T-helper 2 cell (primary cell): ENCODE measurements at regions not wholly inside any gene's neighbourhood (a gene's known extent, or its start where the extent isn't known, plus 50 kb on each side); places are given as distances from the start of the nearest gene placed in this dataset.

Source experiments
- DNase-seq, 5 experiments: peaks; one replicate each; pipeline versions ENCODE4 v3.0.0 to v3.0.0-alpha.2; 2012 to 2022

- DNase-seq, result no peak
These were observed 119.6 kb downstream of the MTX2 start for GRCh38 chr2:176388861-176389260.

- no peak for DNase-seq
These were observed 121.3 kb downstream of the MTX2 start for GRCh38 chr2:176390276-176391147.

- no peak for DNase-seq
These were observed 121.8 kb downstream of the MTX2 start for GRCh38 chr2:176391148-176391419.

- no peak for DNase-seq
These were observed 123.0 kb downstream of the MTX2 start for GRCh38 chr2:176392249-176392648.

- DNase-seq, result no peak
These were observed 123.6 kb downstream of the MTX2 start for GRCh38 chr2:176392744-176393414.

GRCh38 chr2:176395273-176395854, 126.1 kb downstream of the MTX2 start:
- DNase-seq, result no peak

GRCh38 chr2:176398243-176399073, 129.2 kb downstream of the MTX2 start:
- DNase-seq, result no peak

- DNase-seq, result no peak
These were observed 129.9 kb downstream of the MTX2 start for GRCh38 chr2:176399074-176399598.

GRCh38 chr2:176405477-176405876, 136.2 kb downstream of the MTX2 start:
- no peak for DNase-seq

GRCh38 chr2:176407706-176408105, 138.5 kb downstream of the MTX2 start:
- no peak for DNase-seq

- DNase-seq, result no peak
These were observed 140.4 kb downstream of the MTX2 start for GRCh38 chr2:176409671-176410070.

- DNase-seq, result no peak
These were observed 142.9 kb downstream of the MTX2 start for GRCh38 chr2:176412136-176412535.

- no peak for DNase-seq
These were observed 144.5 kb downstream of the MTX2 start for GRCh38 chr2:176413786-176414185.

GRCh38 chr2:176414641-176415040, 145.4 kb downstream of the MTX2 start:
- no peak for DNase-seq

GRCh38 chr2:176415174-176415895, 146.1 kb downstream of the MTX2 start:
- no peak for DNase-seq

GRCh38 chr2:176415937-176416499, 146.8 kb downstream of the MTX2 start:
- DNase-seq, result no peak

GRCh38 chr2:176418768-176419167, 149.5 kb downstream of the MTX2 start:
- no peak for DNase-seq

GRCh38 chr2:176419591-176420071, 150.4 kb downstream of the MTX2 start:
- no peak for DNase-seq

GRCh38 chr2:176421297-176422050, 152.2 kb downstream of the MTX2 start:
- no peak for DNase-seq

GRCh38 chr2:176423819-176424218, 154.6 kb downstream of the MTX2 start:
- DNase-seq, result no peak

GRCh38 chr2:176424746-176425145, 155.5 kb downstream of the MTX2 start:
- DNase-seq, result no peak
